ENCODE measurements at regions not wholly inside any gene's neighbourhood (a gene's known extent, or its start where the extent isn't known, plus 50 kb on each side); places are given as distances from the start of the nearest gene placed in this dataset.

- H3K4me1 ChIP-seq (replicated peaks in 1 of 4; ENCODE audit: control insufficient read depth in 3 of 4, insufficient read depth in 4 of 4, low read length in 3 of 4), result peaks cover 3 to 13% (median 10%) of the 10 kb centered on the region in 4 experiments; a peak in 4 of 7 replicates
- H3K18ac ChIP-seq (ENCODE audit: extremely low read depth, low read length), result no peak overlapping the region
- H2BK5ac ChIP-seq (ENCODE audit: low read depth, low read length), result no peak overlapping the region
- 82% methylated on average over 4 of the region's 4 CpGs; no CpG with 5 or more reads in 1 of the 2 experiments for WGBS, 2 experiments (ENCODE audit: extremely low coverage in 1 of 2, insufficient coverage in 1 of 2, insufficient read length in 1 of 2, insufficient replicate concordance in 2 of 2, low coverage in 1 of 2, low lambda C conversion rate in 2 of 2, missing lambda C conversion rate in 1 of 2)
- no peak overlapping the region for H4K5ac ChIP-seq (ENCODE audit: insufficient read length, low read depth, low read length)
- H3K14ac ChIP-seq (ENCODE audit: insufficient read length), result no peak overlapping the region
- FAIRE-seq, result no peak
- H3K27ac ChIP-seq (ENCODE audit: low read depth, low read length), result no peak overlapping the region
- H3K9me3 ChIP-seq (ENCODE audit: insufficient read depth in 2 of 2, low read depth in 1 of 2, low read length in 1 of 2), result no peaks in the 10 kb centered on the region
- H3K4me2 ChIP-seq (ENCODE audit: insufficient read depth in 1 of 2, low read depth in 2 of 2, low read length in 2 of 2), result no peak overlapping the region
- no peaks in the 10 kb centered on the region for H3K79me1 ChIP-seq (ENCODE audit: low read depth, low read length)
- no peak overlapping the region for H4K8ac ChIP-seq (ENCODE audit: extremely low read depth, insufficient read depth, low read length)
- H2BK20ac ChIP-seq (ENCODE audit: low read length), result no peak overlapping the region
- no peak overlapping the region for H4K91ac ChIP-seq (replicated peaks; ENCODE audit: insufficient read length, low read length)
- H3K9ac ChIP-seq (replicated peaks in 1 of 4; ENCODE audit: extremely low read depth in 1 of 4, low read depth in 3 of 4, low read length in 3 of 4), result no peak overlapping the region
- H3K4me3 ChIP-seq (ENCODE audit: extremely low read depth in 1 of 4, insufficient read depth in 2 of 4, low read depth in 3 of 4, low read length in 4 of 4), result no peak overlapping the region
- H3K23me2 ChIP-seq (ENCODE audit: low read depth, low read length), result no peaks in the 10 kb centered on the region
- CTCF ChIA-PET (ENCODE audit: partially characterized antibody), result interaction anchor here (0.9 kb wide), 1 partner anchor 605 kb away, joined by 3 read pairs; no protein-coding TSS in a partner anchor
- no peaks in the 10 kb centered on the region for H3K36me3 ChIP-seq (ENCODE audit: control insufficient read depth in 2 of 4, insufficient read depth in 4 of 4, low read length in 3 of 4)
- POLR2A ChIA-PET (ENCODE audit: partially characterized antibody), result no interaction called here
- no peak for DNase-seq (ENCODE audit: low read depth in 1 of 2, low spot score in 2 of 2)
- no peak overlapping the region for H3K4ac ChIP-seq (replicated peaks; ENCODE audit: insufficient read length, low read depth, low read length)
- H2BK120ac ChIP-seq (replicated peaks; ENCODE audit: low read depth, low read length), result no peak overlapping the region
- no peaks in the 10 kb centered on the region for H4K20me1 ChIP-seq (replicated peaks in 1 of 2; ENCODE audit: control insufficient read depth in 1 of 2, insufficient read depth in 2 of 2, low read length in 2 of 2)
- no peak overlapping the region for H3K23ac ChIP-seq (ENCODE audit: insufficient read length)
- no peak overlapping the region for H2AFZ ChIP-seq (ENCODE audit: low read length)
- no peaks in the 10 kb centered on the region for H3K27me3 ChIP-seq (replicated peaks in 1 of 4; ENCODE audit: control insufficient read depth in 3 of 4, extremely low read depth in 1 of 4, insufficient read depth in 3 of 4, low read length in 3 of 4)
- no peak overlapping the region for H2BK15ac ChIP-seq (ENCODE audit: low read length)
- no peak overlapping the region for H2BK12ac ChIP-seq (ENCODE audit: low read depth, low read length)
- no peak overlapping the region for H3K56ac ChIP-seq (replicated peaks; ENCODE audit: insufficient read length, low read depth, low read length)
- no peak overlapping the region for H2AK5ac ChIP-seq (ENCODE audit: low read depth, low read length)
- no peaks in the 10 kb centered on the region for H3K79me2 ChIP-seq (ENCODE audit: control insufficient read depth in 1 of 2, insufficient read depth in 2 of 2, low read length in 2 of 2)
- TF ChIP-seq YY1 (IDR thresholded peaks at IDR 0.05; ENCODE audit: low read depth, low read length) (no peak), POLR2A (IDR thresholded peaks at IDR 0.05; ENCODE audit: control extremely low read depth in 1 of 2, low read depth in 2 of 2, low read length in 2 of 2) (no peak), SP1 (IDR thresholded peaks at IDR 0.05; ENCODE audit: low read depth, low read length) (no peak), CBX5 (IDR thresholded peaks at IDR 0.05; ENCODE audit: low read depth, low read length) (no peak), BACH1 (IDR thresholded peaks at IDR 0.05; ENCODE audit: low read length) (no peak), RNF2 (IDR thresholded peaks at IDR 0.05; ENCODE audit: borderline replicate concordance, low read depth, low read length, missing control alignments, poor library complexity, severe bottlenecking) (no peak)
These were observed 295.1 kb upstream of the SOX9 start for GRCh38 chr17:71825687-71826086.
